ENCODE measurements at regions not wholly inside any gene's neighbourhood (a gene's known extent, or its start where the extent isn't known, plus 50 kb on each side); places are given as distances from the start of the nearest gene placed in this dataset.

GRCh38 chr3:178244733-178245709 lies 291.2 kb upstream of the KCNMB2 start:
- DNase-seq (no peak), ATAC-seq (no peak)
- in situ Hi-C loops (cut with MboI; ENCODE audit: low sequenced_read_pairs in 4 of 4) (no loop called here), intact Hi-C loops (cut with DNase I; ENCODE audit: low total_unique reads) (no loop called here)
- Histone ChIP-seq H3K4me3 (no peak overlapping the region), H3K27ac (no peak overlapping the region), H3K4me1 (no peaks in the 10 kb centered on the region), H3K36me3 (no peaks in the 10 kb centered on the region), H3K27me3 (no peaks in the 10 kb centered on the region), H3K9me3 (no peaks in the 10 kb centered on the region)
- no peak for TF ChIP-seq POLR2A (IDR thresholded peaks at IDR 0.05)
- no peak for TF ChIP-seq CTCF (IDR thresholded peaks at IDR 0.05 in 4 of 5, conservative IDR thresholded peaks at IDR 0.05 in 1 of 5)

DNA sequence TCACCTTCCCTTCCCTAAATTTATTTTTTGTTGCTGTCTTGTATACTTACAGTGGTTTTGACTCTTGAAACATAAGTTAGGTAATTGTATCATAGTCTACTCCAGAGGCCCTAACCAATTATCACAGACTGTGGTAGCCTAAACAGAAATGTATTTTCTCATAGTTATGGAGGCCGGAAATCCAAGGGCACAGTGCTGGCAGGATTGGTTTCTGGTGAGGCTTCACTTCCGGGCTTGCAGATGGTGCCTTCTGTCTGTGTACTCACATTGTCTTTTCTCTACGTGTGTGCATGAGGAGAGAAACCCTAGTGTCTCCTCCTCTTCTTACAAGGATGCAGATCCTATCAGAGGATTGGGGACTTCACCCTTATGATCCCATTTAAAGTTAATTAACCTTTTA lies 290.2 kb upstream of the KCNMB2 start:
- intact Hi-C loops (cut with DNase I; ENCODE audit: low total_unique reads): no loop called here
- in situ Hi-C loops (cut with MboI; ENCODE audit: low sequenced_read_pairs in 4 of 4): no loop called here

GRCh38 chr3:178255315-178255714 lies 280.9 kb upstream of the KCNMB2 start:
- ATAC-seq: no peak
- Histone ChIP-seq H3K36me3 (no peaks in the 10 kb centered on the region), H3K27me3 (no peaks in the 10 kb centered on the region), H3K4me1 (no peaks in the 10 kb centered on the region), H3K27ac (no peak overlapping the region), H3K9me3 (no peaks in the 10 kb centered on the region), H3K4me3 (no peak overlapping the region)
- DNase-seq: no peak
- in situ Hi-C loops (cut with MboI; ENCODE audit: low sequenced_read_pairs in 4 of 4) (no loop called here), intact Hi-C loops (cut with DNase I; ENCODE audit: low total_unique reads) (no loop called here)
- TF ChIP-seq CTCF (IDR thresholded peaks at IDR 0.05 in 4 of 5, conservative IDR thresholded peaks at IDR 0.05 in 1 of 5) (no peak), POLR2A (IDR thresholded peaks at IDR 0.05) (no peak)

More for the DNA sequence above, 290.2 kb upstream of the KCNMB2 start:
- no peak overlapping the region for H3K4me3 ChIP-seq
- H3K4me1 ChIP-seq: no peaks in the 10 kb centered on the region
- H3K27me3 ChIP-seq: no peaks in the 10 kb centered on the region
- no peak overlapping the region for H3K27ac ChIP-seq
- no peak for ATAC-seq
- no peak for DNase-seq
- no peak for TF ChIP-seq POLR2A (IDR thresholded peaks at IDR 0.05)
- TF ChIP-seq CTCF (IDR thresholded peaks at IDR 0.05 in 4 of 5, conservative IDR thresholded peaks at IDR 0.05 in 1 of 5): no peak
- H3K9me3 ChIP-seq: no peaks in the 10 kb centered on the region
- H3K36me3 ChIP-seq: no peaks in the 10 kb centered on the region

- no peaks in the 10 kb centered on the region for H3K27me3 ChIP-seq
- intact Hi-C loops (cut with DNase I; ENCODE audit: low total_unique reads): no loop called here
- ATAC-seq: no peak
- H3K27ac ChIP-seq: no peak overlapping the region
- in situ Hi-C loops (cut with MboI; ENCODE audit: low sequenced_read_pairs in 4 of 4): no loop called here
- H3K4me1 ChIP-seq: no peaks in the 10 kb centered on the region
- no peak for DNase-seq
- no peak overlapping the region for H3K4me3 ChIP-seq
- no peak for TF ChIP-seq POLR2A (IDR thresholded peaks at IDR 0.05)
- TF ChIP-seq CTCF (IDR thresholded peaks at IDR 0.05 in 4 of 5, conservative IDR thresholded peaks at IDR 0.05 in 1 of 5): no peak
- no peaks in the 10 kb centered on the region for H3K36me3 ChIP-seq
- H3K9me3 ChIP-seq: no peaks in the 10 kb centered on the region
Observed at GRCh38 chr3:178257491-178257890, 278.7 kb upstream of the KCNMB2 start.
